HEK293 (cell line): ENCODE measurements at regions not wholly inside any gene's neighbourhood (a gene's known extent, or its start where the extent isn't known, plus 50 kb on each side); places are given as distances from the start of the nearest gene placed in this dataset.

Experiments used
- CTCF ChIA-PET: fragments of 350-600 bp; formaldehyde crosslinking; extraction: SDS; loops from one replicate; lab custom pipeline; 2021; ENCODE audit warnings: antibody characterized with exemption; lab: Yijun Ruan, JAX
- POLR2A ChIA-PET: fragments of 300-600 bp; formaldehyde crosslinking; extraction: SDS; loops from one replicate; lab custom pipeline; 2020; ENCODE audit warnings: antibody characterized with exemption, inconsistent platforms; lab: Yijun Ruan, JAX
- H3K27ac ChIP-seq: fragments of 200-500 bp; sonication (Bioruptor generic); 2 replicates; pipeline ENCODE4 v1.5.1; 2014; ENCODE audit warnings: low read depth, low read length, control low read depth, inconsistent platforms; ENCODE audit errors: extremely low read depth
- H3K36me3 ChIP-seq, 2 experiments: fragments of 200-500 bp in 1 of 2; sonication (Bioruptor generic) in 1 of 2; 1 replicate in 1 of 2; 2 replicates in 1 of 2; pipeline ENCODE4 v1.5.1; 2014 to 2017; ENCODE audit warnings: inconsistent platforms in 2 of 2, low read length in 2 of 2; ENCODE audit not compliant: control insufficient read depth in 2 of 2, insufficient read depth in 1 of 2
- H3K4me1 ChIP-seq: fragments of 200-500 bp; sonication (Bioruptor generic); 2 replicates; pipeline ENCODE4 v1.5.1; 2014; ENCODE audit warnings: mild to moderate bottlenecking, low read length, inconsistent platforms; ENCODE audit not compliant: control insufficient read depth, insufficient read depth
- H3K4me3 ChIP-seq: 2 replicates; pipeline ENCODE4 v1.5.1; 2011; ENCODE audit warnings: low read depth, mild to moderate bottlenecking, control low read depth, low read length, moderate library complexity
- H3K9me3 ChIP-seq: fragments of 200-500 bp; sonication (Bioruptor generic); 2 replicates; pipeline ENCODE4 v1.5.1; 2014; ENCODE audit warnings: low read depth, low read length, inconsistent platforms; ENCODE audit not compliant: control insufficient read depth, insufficient read depth
- BCL11A ChIP-seq: fragments of 450-650 bp; formaldehyde crosslinking; IDR thresholded peaks from 2 replicates; pipeline ENCODE4 v1.5.1; 2016; ENCODE audit warnings: low read depth, missing biosample characterization, missing genetic modification characterization
- KLF10 ChIP-seq: fragments of 450-650 bp; IDR thresholded peaks from 2 replicates; pipeline ENCODE4 v1.5.1; 2018; ENCODE audit warnings: missing biosample characterization, mild to moderate bottlenecking, missing genetic modification characterization
- KLF17 ChIP-seq: fragments of 450-650 bp; formaldehyde crosslinking; IDR thresholded peaks from 2 replicates; pipeline ENCODE4 v1.5.1; 2016; ENCODE audit warnings: missing biosample characterization, missing genetic modification characterization
- MYNN ChIP-seq: fragments of 450-650 bp; formaldehyde crosslinking; IDR thresholded peaks from 2 replicates; pipeline ENCODE4 v1.5.1; 2016; ENCODE audit warnings: missing biosample characterization, missing genetic modification characterization, borderline replicate concordance
- PBX3 ChIP-seq: sonication (generic); formaldehyde crosslinking; IDR thresholded peaks from 2 replicates; pipeline ENCODE4 v1.8.1; 2022; ENCODE audit warnings: mild to moderate bottlenecking, moderate library complexity, missing genetic modification reagents
- ZBTB10 ChIP-seq: fragments of 450-650 bp; formaldehyde crosslinking; IDR thresholded peaks from 2 replicates; pipeline ENCODE4 v1.5.1; 2016; ENCODE audit warnings: missing biosample characterization, missing genetic modification characterization
- ZBTB48 ChIP-seq: fragments of 450-650 bp; formaldehyde crosslinking; IDR thresholded peaks from 2 replicates; pipeline ENCODE4 v1.5.1; 2016; ENCODE audit warnings: missing biosample characterization, missing genetic modification characterization
- ZBTB49 ChIP-seq: fragments of 450-650 bp; formaldehyde crosslinking; IDR thresholded peaks from 2 replicates; pipeline ENCODE4 v1.5.1; 2016; ENCODE audit warnings: missing biosample characterization, missing genetic modification characterization, low read depth
- ZBTB6 ChIP-seq: fragments of 450-650 bp; formaldehyde crosslinking; IDR thresholded peaks from 2 replicates; pipeline ENCODE4 v1.5.1; 2017; ENCODE audit warnings: missing biosample characterization, missing genetic modification characterization
- ZEB2 ChIP-seq: fragments of 450-650 bp; formaldehyde crosslinking; IDR thresholded peaks from 2 replicates; pipeline ENCODE4 v1.5.1; 2016; ENCODE audit warnings: missing biosample characterization, missing genetic modification characterization
- ZFP37 ChIP-seq: fragments of 450-650 bp; formaldehyde crosslinking; IDR thresholded peaks from 2 replicates; pipeline ENCODE4 v1.5.1; 2016; ENCODE audit warnings: missing biosample characterization, missing genetic modification characterization
- ZNF140 ChIP-seq: fragments of 450-650 bp; formaldehyde crosslinking; IDR thresholded peaks from 2 replicates; pipeline ENCODE4 v1.5.1; 2016; ENCODE audit warnings: missing biosample characterization, missing genetic modification characterization
- ZNF169 ChIP-seq: fragments of 450-650 bp; formaldehyde crosslinking; IDR thresholded peaks from 2 replicates; pipeline ENCODE4 v1.5.1; 2016; ENCODE audit warnings: missing biosample characterization, missing genetic modification characterization
- ZNF223 ChIP-seq: fragments of 450-650 bp; formaldehyde crosslinking; IDR thresholded peaks from 2 replicates; pipeline ENCODE4 v1.5.1; 2016; ENCODE audit warnings: missing biosample characterization, missing genetic modification characterization
- ZNF324 ChIP-seq: fragments of 450-650 bp; formaldehyde crosslinking; IDR thresholded peaks from 2 replicates; pipeline ENCODE4 v1.5.1; 2016; ENCODE audit warnings: missing biosample characterization, missing genetic modification characterization
- ZNF366 ChIP-seq: fragments of 450-650 bp; formaldehyde crosslinking; conservative IDR thresholded peaks from 2 replicates; pipeline ENCODE4 v1.5.1; 2016; ENCODE audit warnings: missing biosample characterization, missing genetic modification characterization
- ZNF449 ChIP-seq: fragments of 450-650 bp; formaldehyde crosslinking; IDR thresholded peaks from 2 replicates; pipeline ENCODE4 v1.5.1; 2017; ENCODE audit warnings: missing biosample characterization, mild to moderate bottlenecking, missing genetic modification characterization, moderate library complexity
- ZNF558 ChIP-seq: fragments of 450-650 bp; formaldehyde crosslinking; IDR thresholded peaks from 2 replicates; pipeline ENCODE4 v1.5.1; 2016; ENCODE audit warnings: missing biosample characterization, missing genetic modification characterization
- ZNF600 ChIP-seq: fragments of 450-650 bp; formaldehyde crosslinking; IDR thresholded peaks from 2 replicates; pipeline ENCODE4 v1.5.1; 2016; ENCODE audit warnings: missing biosample characterization, missing genetic modification characterization
- ZNF670 ChIP-seq: fragments of 450-650 bp; formaldehyde crosslinking; IDR thresholded peaks from 2 replicates; pipeline ENCODE4 v1.5.1; 2016; ENCODE audit warnings: missing biosample characterization, missing genetic modification characterization, low read depth

GRCh38 chr3:145370870-145371269, 790.1 kb downstream of the PLOD2 start:
- H3K9me3 ChIP-seq, result no peaks in the 10 kb centered on the region
- H3K4me3 ChIP-seq, result no peak overlapping the region
- no peak for TF ChIP-seq ZNF223 (tag by site-specific recombination)
- no peak for TF ChIP-seq ZFP37
- TF ChIP-seq ZEB2, result no peak
- TF ChIP-seq ZNF558 (tag by site-specific recombination), result no peak
- TF ChIP-seq, all 188 proteins: peak for 0
- no peak overlapping the region for H3K27ac ChIP-seq
- no peaks in the 10 kb centered on the region for H3K4me1 ChIP-seq
- ChIA-PET CTCF (no interaction called here), POLR2A (no interaction called here)
- no peaks in the 10 kb centered on the region for H3K36me3 ChIP-seq

GRCh38 chr3:145377301-145377700, 783.7 kb downstream of the PLOD2 start:
- Histone ChIP-seq H3K27ac (no peak overlapping the region), H3K36me3 (no peaks in the 10 kb centered on the region), H3K9me3 (no peaks in the 10 kb centered on the region), H3K4me1 (no peaks in the 10 kb centered on the region), H3K4me3 (no peak overlapping the region)
- no peak for TF ChIP-seq ZBTB48 (tag by site-specific recombination)
- no peak for TF ChIP-seq ZNF670
- no peak for TF ChIP-seq ZNF449 (tag by site-specific recombination)
- no peak for TF ChIP-seq BCL11A
- TF ChIP-seq ZNF366 (tag by site-specific recombination), result no peak
- TF ChIP-seq ZNF324, result no peak
- TF ChIP-seq ZBTB6 (tag by site-specific recombination), result no peak
- no peak for TF ChIP-seq KLF10 (tag by site-specific recombination)
- TF ChIP-seq KLF17 (tag by site-specific recombination), result no peak
- TF ChIP-seq ZNF169, result no peak
- TF ChIP-seq ZBTB10 (tag by site-specific recombination), result no peak
- TF ChIP-seq ZNF140, result no peak
- TF ChIP-seq PBX3 (CRISPR knock-in tag), result no peak
- TF ChIP-seq ZEB2, result no peak
- TF ChIP-seq ZNF600 (tag by site-specific recombination), result no peak
- no peak for TF ChIP-seq ZBTB49
- TF ChIP-seq MYNN (tag by site-specific recombination), result no peak
- CTCF ChIA-PET, result no interaction called here
- POLR2A ChIA-PET, result no interaction called here
